NCI-H748 (cell line): ENCODE measurements at regions not wholly inside any gene's neighbourhood (a gene's known extent, or its start where the extent isn't known, plus 50 kb on each side); places are given as distances from the start of the nearest gene placed in this dataset.
"Not testable (repeated sequence)": the region's sequence is repeated elsewhere in the genome, so short reads cannot be mapped to it uniquely, and the experiment has no call there.

ENCODE experiments used
- DNase-seq: peaks from one replicate; lab custom pipeline; 2025; ENCODE audit not compliant: unreplicated experiment; lab: John Stamatoyannopoulos, UW

DNA sequence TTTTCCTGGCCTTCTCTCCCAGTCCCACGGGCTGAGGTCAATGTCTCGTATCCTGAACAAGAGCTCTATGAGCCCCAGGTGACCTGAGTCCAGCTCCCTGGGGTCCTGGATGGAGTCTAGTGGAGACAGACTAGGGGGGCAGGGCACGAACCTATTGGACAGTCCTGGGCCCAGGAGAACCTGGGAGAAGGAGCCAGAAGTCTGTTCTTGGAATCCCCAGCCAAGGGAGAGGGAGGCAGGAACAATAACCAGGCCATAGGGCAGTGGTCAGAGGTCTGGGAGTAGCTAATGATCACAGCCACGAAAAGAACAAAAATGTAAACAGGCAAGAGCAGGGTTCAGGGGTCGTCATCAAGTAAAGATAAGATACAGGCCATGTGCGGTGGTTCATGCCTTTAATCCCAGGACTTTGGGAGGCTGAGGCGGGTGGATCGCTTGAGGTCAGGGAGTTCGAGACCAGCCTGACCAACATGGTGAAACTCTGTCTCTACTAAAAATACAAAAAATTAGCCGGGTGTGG is 60.8 kb downstream of the COPRS start:
- DNase-seq: no peak

DNA sequence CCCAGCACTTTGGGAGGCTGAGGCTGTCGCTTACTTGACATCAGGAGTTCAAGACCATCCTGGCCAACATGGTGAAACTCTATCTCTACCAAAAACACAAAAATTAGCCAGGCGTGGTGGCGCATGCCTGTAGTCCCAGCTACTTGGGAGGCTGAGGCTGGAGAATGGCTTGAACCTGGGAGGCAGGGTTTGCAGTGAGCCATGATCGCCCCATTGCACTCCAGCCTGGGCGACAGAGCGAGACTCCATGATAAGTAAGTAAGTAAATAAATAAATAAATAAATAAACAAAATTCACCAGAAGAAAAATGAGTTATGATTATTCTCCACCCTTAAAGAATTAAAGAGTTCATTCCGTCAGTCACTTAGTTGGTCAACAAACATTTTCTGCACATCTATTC is 63.1 kb downstream of the COPRS start:
- DNase-seq: not testable (repeated sequence)

DNA sequence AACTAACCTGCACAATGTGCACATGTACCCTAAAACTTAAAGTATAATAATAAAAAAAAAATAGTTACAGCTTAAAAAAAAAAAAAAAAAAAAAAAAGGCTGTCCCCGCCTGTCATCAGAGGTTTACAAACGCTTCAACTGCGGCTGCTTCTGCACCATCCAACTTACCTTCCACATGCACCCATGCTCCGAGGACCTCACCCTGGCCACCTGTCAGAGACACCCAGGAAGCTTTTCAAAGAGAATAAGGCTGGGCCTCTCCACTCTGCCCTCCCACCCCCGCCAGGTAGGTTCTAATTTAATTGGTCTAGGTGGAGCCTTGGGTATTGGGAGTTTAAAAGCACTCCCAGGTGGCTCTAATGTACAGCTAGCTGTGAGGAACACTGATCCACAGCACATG is 64.9 kb downstream of the COPRS start:
- no peak for DNase-seq

DNA sequence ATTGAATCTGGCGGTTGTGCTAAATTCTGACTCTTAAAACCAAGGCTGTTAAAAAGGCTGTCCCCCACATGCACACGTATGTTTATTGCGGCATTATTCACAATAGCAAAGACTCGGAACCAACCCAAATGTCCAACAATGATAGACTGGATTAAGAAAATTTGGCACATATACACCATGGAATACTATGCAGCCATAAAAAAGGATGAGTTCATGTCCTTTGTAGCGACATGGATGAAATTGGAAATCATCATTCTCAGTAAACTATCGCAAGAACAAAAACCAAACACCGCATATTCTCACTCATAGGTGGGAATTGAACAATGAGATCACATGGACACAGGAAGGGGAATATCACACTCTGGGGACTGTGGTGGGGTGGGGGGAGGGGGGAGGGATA is 65.4 kb downstream of the COPRS start:
- not testable (repeated sequence) for DNase-seq

DNA sequence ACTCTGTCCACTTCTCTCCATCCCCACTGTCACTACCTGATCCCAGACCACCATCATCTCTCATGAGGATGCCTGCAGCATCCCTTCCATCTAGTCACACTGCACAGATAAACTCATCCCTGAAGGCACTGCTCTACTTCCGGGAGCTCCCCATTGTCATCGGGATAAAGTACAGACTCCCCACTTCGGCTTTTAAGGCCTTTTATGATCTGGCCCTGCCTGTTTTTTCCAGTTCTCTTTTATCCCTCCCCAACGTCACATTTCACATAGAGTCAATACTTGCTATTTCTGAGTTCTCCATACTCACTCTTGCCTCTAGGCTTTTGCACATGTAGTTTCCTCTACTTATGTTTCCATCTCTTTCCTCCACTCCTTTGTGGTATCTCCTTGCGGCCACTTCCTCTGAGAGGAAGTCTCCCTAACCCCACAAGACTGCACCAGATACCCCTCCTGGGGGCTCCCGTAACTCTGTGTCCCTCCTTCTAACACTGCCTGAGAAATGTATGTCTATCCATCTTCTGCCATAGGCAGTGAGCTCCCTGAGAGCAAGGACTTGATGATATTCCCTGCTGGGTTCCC is 66.9 kb downstream of the COPRS start:
- no peak for DNase-seq

DNA sequence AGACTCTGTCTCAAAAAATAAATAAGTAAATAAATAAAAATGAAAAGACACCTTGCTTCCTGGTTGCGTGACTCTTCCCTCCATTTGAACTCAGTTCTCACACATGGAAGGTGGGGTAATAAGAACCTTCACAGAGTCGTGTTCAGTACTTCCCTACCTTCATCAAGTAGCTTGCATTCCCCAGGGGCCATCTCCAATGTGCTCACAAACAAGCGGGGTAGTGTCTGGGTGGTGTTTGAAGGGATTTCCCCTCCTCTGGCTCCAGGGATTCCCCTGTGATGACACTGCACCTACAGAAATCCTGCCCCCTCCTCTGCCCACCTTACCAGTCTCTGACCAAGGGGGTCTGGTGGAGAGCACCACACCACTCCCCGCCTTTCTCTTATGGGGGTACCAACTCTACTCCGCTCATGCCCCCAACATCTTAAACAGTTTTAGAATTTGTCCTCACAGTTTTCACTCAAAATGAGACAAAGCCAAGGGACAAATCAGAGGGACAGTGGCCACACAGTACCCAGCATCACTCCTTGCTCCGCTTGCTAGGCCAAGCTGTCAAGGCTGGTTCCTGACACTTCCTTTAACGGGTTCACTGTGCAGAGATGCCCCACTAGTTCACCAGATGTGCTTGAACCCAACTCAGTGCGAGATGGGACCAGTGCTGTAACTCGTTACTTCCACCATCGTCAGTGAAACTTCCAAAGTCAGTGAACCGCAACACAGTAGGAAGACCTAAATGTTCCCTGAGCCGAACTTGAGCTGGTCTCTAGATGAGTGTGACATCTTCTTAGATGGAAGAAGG is 69.1 kb downstream of the COPRS start:
- no peak for DNase-seq

DNA sequence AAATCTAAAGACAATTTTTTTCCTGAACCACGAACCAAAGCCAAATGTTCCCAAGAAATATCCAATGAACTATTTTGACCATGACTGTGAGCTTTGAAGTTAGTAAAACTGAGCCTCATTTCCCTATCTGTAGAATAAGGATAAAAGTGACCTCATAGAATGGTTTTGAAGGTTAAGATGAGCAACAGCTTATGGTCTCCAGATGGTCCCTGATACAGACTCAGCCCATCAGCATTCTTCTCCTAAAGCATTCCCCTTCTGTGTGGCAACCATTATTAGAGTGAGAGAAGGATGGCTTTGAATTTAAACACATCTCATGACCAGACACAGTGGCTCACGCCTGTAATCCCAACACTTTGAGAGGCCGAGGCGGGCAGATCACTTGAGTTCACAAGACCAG is 70.1 kb downstream of the COPRS start:
- no peak for DNase-seq

DNA sequence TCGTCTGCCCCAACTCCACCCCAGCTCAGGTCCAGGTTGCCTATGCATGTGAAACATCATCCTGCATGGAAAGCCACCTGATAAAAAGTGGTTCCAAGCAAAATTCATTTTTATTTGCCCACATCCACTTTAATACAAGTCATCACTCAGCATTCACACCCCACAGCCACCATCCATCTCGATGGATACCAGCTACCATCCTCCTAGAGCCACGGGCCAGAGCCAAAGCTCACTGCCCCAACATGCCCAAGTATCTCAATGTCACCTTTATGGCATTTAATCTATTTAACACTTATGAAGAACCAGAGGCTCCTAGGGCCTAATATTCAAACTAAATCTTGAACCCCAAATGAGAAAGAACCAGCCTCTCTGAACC is 70.5 kb downstream of the COPRS start:
- no peak for DNase-seq

DNA sequence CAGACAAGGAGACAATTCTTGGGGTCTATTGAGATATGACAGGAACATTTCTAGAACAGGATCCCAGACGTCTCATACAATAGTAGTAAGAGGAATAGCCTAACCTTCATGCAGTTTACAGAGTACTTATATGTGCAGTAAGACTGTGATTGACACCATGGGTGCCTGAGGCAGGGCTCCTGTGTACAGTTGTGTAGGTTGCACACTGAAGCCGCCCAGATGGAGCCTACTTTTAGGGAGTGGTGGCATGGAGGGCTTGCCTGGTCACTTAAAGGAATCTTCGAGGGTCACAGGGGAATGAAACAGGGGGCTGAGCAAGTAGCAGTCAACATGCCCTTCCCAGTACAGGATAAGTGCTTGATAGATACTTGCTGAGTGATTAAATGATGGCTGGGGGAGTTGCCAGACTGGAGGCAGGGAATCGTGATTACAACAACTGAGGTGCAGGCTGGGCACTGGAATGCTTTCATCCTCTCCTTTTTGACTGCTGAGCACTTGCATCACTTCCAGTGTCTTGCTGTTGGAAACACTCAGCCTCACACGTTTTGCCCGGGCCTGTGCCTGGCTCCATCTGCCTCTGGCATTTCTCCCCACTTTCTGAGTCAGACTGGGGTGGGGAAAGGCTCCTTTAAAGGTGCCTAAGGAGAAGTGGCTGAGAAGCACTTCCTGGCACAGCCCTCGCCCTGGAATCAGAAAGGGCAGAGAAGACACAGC is 71.0 kb downstream of the COPRS start:
- no peak for DNase-seq

DNA sequence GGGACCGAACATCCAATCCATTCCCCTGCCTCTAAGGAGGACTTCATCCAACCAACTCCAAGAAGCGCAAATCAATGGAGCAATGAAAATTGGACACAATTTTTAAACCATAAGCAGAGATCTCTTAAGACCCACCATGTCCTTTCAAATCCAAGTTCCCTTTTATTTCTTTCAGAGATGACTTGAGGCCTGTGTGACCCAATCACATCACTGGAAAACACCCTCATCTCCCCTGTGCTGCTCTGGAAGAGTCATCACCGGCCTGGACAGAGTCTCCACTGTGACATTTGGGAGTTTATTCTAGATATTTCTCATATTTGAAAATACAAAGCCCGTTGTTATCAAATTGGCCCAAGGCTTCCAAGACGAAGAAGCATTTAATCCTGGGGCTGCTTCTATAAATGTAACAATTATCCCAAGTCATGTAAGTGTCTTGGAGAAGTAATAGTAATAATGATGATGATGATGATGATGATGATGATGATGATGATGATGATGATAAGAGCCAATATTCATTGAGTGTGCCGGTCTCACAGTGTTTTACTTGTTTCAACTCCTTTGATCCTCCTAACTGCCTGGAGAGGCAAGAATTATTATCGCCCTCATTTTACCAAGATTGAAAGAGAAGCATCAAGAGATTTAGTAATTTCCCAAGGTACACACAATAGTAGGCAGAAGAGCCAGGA is 72.1 kb downstream of the COPRS start:
- no peak for DNase-seq

DNA sequence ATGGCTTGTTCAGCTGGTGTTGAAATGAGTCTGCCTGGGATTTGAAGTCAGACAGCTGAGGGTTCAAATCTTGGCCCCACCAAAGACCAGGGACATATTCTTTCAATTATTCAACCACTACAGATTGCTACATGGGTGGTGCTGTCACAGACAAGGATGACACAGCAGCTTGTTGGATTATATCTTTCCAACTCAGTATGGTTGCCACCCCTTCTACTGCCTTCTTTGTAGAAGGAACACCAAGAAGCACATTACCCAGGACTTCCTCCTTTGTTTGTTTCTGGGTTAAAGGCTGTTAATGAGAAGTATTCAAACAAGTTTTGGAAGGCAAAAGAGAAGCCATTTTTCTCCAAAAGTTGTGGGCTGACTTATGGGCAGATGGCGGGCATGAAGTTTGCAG is 78.6 kb downstream of the COPRS start:
- DNase-seq: no peak

DNA sequence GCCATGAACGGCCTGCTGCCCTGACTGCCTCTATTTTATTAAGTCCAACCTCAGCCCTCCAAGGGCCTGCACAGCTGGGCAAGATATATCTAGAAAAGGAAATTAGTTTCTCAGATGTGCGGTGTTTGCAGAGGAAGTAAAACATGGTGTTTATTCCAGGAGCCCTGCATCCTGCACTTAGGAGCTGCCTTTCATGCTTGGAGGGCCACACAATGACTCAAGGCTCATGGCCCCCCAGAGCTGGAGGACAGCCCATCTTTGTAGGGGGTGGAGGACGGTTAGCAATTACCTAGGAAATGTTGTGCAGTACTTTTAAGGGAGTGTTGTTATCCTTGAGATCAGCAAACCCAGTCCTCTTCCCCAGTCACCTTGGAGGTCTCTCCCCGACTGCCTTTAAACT is 80.5 kb downstream of the COPRS start:
- no peak for DNase-seq

DNA sequence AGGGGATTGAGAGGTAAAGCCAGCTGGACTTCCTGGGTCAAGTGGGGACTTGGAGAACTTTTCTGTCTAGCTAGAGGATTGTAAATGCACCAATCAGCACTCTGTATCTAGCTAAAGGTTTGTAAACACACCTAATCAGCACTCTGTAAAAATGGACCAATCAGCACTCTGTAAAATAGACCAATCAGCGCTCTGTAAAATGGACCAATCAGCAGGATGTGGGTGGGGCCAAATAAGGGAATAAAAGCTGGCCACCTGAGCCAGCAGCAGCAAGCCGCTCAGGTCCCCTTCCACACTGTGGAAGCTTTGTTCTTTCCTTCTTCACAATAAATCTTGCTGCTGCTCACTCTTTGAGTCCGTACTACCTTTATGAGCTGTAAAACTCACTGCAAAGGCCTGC is 87.7 kb downstream of the COPRS start:
- not testable (repeated sequence) for DNase-seq

DNA sequence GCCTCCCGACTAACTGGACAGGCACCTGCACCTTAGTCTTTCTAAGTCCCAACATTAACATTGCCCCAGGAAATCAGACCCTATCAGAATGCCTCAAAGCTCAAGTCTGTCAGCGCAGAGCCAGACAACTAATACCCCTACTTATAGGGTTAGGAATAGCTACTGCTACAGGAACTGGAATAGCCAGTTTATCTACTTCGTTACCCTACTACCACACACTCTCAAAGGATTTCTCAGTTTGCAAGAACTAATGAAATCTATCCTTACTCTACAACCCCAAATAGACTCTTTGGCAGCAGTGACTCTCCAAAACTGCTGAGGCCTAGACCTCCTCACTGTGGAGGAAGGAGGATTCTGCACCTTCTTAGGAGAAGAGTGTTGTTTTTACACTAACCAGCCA is 88.5 kb downstream of the COPRS start:
- not testable (repeated sequence) for DNase-seq

DNA sequence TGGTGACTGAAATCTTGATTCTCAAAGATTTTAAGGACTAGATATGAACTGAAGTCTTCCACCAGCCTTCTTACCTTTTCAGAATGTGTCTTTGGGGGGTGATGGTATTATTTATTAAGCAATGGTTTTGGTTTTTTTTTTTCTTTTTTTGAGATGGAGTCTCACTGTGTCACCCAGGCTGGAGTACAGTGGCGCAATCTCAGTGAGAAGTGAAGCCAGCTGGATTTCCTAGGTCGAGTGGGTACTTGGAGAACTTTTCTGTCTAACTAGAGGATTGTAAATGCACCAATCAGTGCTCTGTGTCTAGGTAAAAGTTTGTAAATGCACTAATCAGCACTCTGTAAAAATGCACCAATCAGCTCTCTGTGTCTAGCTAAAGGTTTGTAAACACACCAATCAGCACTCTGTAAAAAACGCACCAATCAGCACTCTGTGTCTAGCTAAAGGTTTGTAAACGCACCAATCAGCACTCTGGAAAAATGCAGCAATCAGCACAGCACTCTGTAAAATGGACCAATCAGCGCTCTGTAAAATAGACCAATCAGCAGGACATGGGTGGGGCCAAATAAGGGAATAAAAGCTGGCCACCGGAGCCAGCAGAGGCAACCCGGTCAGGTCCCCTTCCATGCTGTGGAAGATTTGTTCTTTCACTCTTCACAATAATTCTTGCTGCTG is 97.1 kb downstream of the COPRS start:
- not testable (repeated sequence) for DNase-seq

DNA sequence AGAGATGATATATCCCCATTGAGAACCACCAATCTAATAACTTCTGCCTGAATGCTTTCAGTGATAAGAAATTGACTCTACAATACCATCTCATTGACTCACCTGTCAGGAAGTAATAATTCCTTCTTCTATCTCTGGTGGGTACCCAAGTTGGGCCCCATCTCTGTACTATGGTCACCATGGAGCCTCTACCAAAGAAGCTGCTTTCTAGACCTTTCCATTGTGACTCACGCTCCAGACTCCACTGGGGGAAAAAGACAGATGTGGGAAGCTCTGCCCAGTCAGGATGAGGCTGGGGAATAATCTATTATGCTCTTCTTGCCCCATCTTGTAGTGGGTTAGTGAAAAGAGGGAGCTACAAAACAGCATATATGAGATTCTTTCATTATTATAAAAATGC is 100.4 kb downstream of the COPRS start:
- no peak for DNase-seq

DNA sequence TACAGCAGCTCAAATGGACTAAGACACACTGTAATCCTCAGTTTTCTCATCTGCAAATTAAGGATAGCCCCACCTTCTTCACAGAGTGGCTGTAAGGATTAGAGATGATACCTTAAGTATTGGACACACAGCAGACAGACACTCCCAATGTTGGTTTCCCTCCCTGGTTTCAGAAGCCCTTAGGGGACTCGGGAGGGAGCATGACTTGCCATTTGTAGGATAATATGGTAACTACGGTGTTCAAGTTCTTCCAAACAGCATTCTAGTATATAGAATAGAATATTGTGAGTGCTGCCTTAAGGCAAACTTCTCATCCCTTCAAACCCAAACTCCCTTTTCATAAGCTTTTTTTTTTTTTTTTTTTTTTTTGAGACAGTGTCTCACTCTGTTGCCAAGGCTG is 101.9 kb downstream of the COPRS start:
- no peak for DNase-seq

DNA sequence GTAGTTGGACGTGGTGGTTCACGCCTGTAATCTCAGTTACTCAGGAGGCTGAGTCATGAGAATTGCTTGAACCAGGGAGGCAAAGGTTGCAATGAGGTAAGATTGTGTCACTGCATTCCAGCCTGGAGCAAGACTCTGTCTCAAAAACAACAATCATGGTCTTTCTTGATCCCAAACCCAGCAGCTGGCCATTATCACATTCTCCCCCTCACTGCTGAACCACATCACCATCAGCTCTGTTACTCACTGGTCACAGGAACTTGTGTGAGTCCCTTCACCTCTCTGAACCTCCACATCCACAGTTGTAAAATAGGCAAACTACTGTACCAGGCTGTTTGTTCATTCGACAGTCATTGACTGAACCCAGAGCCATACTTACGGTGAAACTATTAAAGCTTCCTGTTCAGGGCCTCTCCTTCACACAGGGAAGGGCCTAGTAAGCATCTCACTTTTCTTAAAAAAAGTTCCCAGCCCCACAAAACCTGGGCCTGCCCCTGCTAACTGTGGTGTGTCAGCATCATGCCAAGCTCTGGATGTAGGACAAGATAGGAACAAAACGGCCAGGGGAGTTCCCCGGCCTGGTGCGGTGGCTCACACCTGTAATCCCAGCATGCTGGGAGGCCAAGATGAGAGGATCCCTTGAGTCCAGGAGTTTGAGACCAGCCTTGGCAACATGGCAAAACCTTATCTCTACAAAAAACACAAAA is 104.7 kb downstream of the COPRS start:
- no peak for DNase-seq

DNA sequence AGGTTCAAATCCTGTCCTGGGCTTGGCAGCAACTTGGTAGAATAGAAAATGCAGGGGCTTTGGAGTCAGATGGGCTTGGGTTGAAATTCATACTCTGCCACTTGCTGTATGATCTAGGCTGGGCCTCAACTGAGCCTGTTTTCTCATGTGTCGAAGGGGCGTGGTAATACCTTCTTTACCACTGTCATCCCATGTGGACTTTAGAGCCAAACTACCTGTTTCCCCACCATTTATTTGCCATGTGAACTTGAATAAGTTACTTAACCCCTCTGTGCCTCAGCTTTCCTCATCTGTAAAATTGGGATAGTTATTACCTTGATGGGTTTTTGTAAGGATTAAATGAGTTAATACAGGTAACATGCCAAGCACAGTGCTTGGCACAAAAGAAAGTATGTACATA is 106.0 kb downstream of the COPRS start:
- DNase-seq: no peak

DNA sequence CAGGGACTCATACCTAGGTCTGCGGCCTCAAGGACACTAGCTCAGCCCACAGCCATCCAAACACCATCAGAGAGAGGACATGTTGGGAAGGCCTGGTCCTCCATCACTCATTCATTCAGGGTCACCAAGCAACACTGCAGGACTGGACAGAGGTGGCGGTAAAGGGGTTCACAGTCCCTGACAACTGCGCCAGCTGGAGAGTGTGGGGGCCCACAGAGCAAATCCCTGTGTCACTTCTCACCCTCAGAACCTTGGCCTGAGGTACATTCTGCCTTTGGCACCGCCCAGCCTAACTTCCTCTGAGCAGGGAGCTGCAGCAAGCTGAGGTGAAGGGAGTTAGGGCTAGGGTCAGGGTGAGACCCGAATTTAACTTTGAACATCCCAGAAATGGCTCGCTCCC is 106.5 kb downstream of the COPRS start:
- DNase-seq: no peak
